ENCODE measurements at regions not wholly inside any gene's neighbourhood (a gene's known extent, or its start where the extent isn't known, plus 50 kb on each side); places are given as distances from the start of the nearest gene placed in this dataset.

GRCh38 chr7:18402488-18403183, 92.9 kb upstream of the HDAC9 start:
- H3K27ac ChIP-seq, result no peak overlapping the region
- TF ChIP-seq CTCF (conservative IDR thresholded peaks at IDR 0.05), result no peak

GRCh38 chr7:18405726-18406125, 89.8 kb upstream of the HDAC9 start:
- TF ChIP-seq CTCF (conservative IDR thresholded peaks at IDR 0.05), result no peak
- no peak overlapping the region for H3K27ac ChIP-seq

- no peak overlapping the region for H3K27ac ChIP-seq
- no peak for TF ChIP-seq CTCF (conservative IDR thresholded peaks at IDR 0.05)
Measured at GRCh38 chr7:18407385-18407784, 88.2 kb upstream of the HDAC9 start.

GRCh38 chr7:18408461-18408860, 87.1 kb upstream of the HDAC9 start:
- no peak for TF ChIP-seq CTCF (conservative IDR thresholded peaks at IDR 0.05)
- no peak overlapping the region for H3K27ac ChIP-seq

- no peak overlapping the region for H3K27ac ChIP-seq
- no peak for TF ChIP-seq CTCF (conservative IDR thresholded peaks at IDR 0.05)
Measured at GRCh38 chr7:18408868-18409267, 86.7 kb upstream of the HDAC9 start.

- no peak overlapping the region for H3K27ac ChIP-seq
- TF ChIP-seq CTCF (conservative IDR thresholded peaks at IDR 0.05), result no peak
Measured at GRCh38 chr7:18413447-18413846, 82.1 kb upstream of the HDAC9 start.

- TF ChIP-seq CTCF (conservative IDR thresholded peaks at IDR 0.05), result no peak
- H3K27ac ChIP-seq, result no peak overlapping the region
Measured at GRCh38 chr7:18414885-18415284, 80.7 kb upstream of the HDAC9 start.
